ENCODE measurements at regions not wholly inside any gene's neighbourhood (a gene's known extent, or its start where the extent isn't known, plus 50 kb on each side); places are given as distances from the start of the nearest gene placed in this dataset.

GRCh38 chr6:156658966-156659821 is 118.0 kb upstream of the ARID1B start:
- Histone ChIP-seq H3K27me3 (ENCODE audit: control insufficient read depth in 3 of 3, insufficient read depth in 3 of 3, low read length in 2 of 3) (no peaks in the 10 kb centered on the region), H3K36me3 (ENCODE audit: control insufficient read depth in 4 of 4, insufficient read depth in 4 of 4, low read length in 4 of 4) (no peaks in the 10 kb centered on the region), H3K9ac (ENCODE audit: insufficient read depth in 1 of 2, low read length in 2 of 2) (peak overlapping the region in 1 of 2 donors; percentile 84), H3K9me3 (ENCODE audit: control insufficient read depth in 4 of 4, insufficient read depth in 3 of 4, low read length in 3 of 4) (peaks cover 0 to 4% (median 0%) of the 10 kb centered on the region in 4 donors), H3K4me3 (no peak overlapping the region), H3K4me1 (ENCODE audit: control insufficient read depth in 5 of 5, insufficient read depth in 5 of 5, low read length in 5 of 5) (peaks cover 3 to 28% (median 10%) of the 10 kb centered on the region in 5 donors), H3K27ac (ENCODE audit: low read depth in 1 of 2, low read length in 1 of 2) (no peak overlapping the region)
- WGBS, 2 donors: 80 to 89% methylated on average over 7 of the region's 7 CpGs
- ATAC-seq (ENCODE audit: insufficient read depth, low FRiP score) (no peak), DNase-seq (peak in 1 of 3 donors; percentile 36)
- TF ChIP-seq CTCF (IDR thresholded peaks at IDR 0.05; ENCODE audit: control extremely low read depth, extremely low read depth): no peak

GRCh38 chr6:156658186-156658965 is 118.8 kb upstream of the ARID1B start:
- Histone ChIP-seq H3K36me3 (ENCODE audit: control insufficient read depth in 4 of 4, insufficient read depth in 4 of 4, low read length in 4 of 4) (no peaks in the 10 kb centered on the region), H3K9me3 (ENCODE audit: control insufficient read depth in 4 of 4, insufficient read depth in 3 of 4, low read length in 3 of 4) (peaks cover 0 to 2% (median 0%) of the 10 kb centered on the region in 4 donors), H3K4me3 (no peak overlapping the region), H3K27me3 (ENCODE audit: control insufficient read depth in 3 of 3, insufficient read depth in 3 of 3, low read length in 2 of 3) (no peaks in the 10 kb centered on the region), H3K9ac (ENCODE audit: insufficient read depth in 1 of 2, low read length in 2 of 2) (peak overlapping the region in 1 of 2 donors; percentile 84), H3K27ac (ENCODE audit: low read depth in 1 of 2, low read length in 1 of 2) (no peak overlapping the region), H3K4me1 (ENCODE audit: control insufficient read depth in 5 of 5, insufficient read depth in 5 of 5, low read length in 5 of 5) (peaks cover 3 to 28% (median 10%) of the 10 kb centered on the region in 5 donors)
- no peak for TF ChIP-seq CTCF (IDR thresholded peaks at IDR 0.05; ENCODE audit: control extremely low read depth, extremely low read depth)
- DNase-seq (peak; percentile 93 to 99 (median 99)), ATAC-seq (ENCODE audit: insufficient read depth, low FRiP score) (no peak)
- WGBS, 2 donors: 54 to 70% methylated on average over 12 of the region's 12 CpGs

GRCh38 chr6:156657296-156657695 is 119.9 kb upstream of the ARID1B start:
- Histone ChIP-seq H3K4me3 (no peak overlapping the region), H3K9ac (ENCODE audit: insufficient read depth in 1 of 2, low read length in 2 of 2) (peak overlapping the region in 1 of 2 donors; percentile 14), H3K4me1 (ENCODE audit: control insufficient read depth in 5 of 5, insufficient read depth in 5 of 5, low read length in 5 of 5) (peaks cover 3 to 28% (median 10%) of the 10 kb centered on the region in 5 donors), H3K27ac (ENCODE audit: low read depth in 1 of 2, low read length in 1 of 2) (no peak overlapping the region), H3K36me3 (ENCODE audit: control insufficient read depth in 4 of 4, insufficient read depth in 4 of 4, low read length in 4 of 4) (no peaks in the 10 kb centered on the region), H3K27me3 (ENCODE audit: control insufficient read depth in 3 of 3, insufficient read depth in 3 of 3, low read length in 2 of 3) (no peaks in the 10 kb centered on the region), H3K9me3 (ENCODE audit: control insufficient read depth in 4 of 4, insufficient read depth in 3 of 4, low read length in 3 of 4) (peaks cover 0 to 2% (median 0%) of the 10 kb centered on the region in 4 donors)
- TF ChIP-seq CTCF (IDR thresholded peaks at IDR 0.05; ENCODE audit: control extremely low read depth, extremely low read depth): no peak
- 88 to 93% methylated on average over 5 of the region's 5 CpGs for WGBS, 2 donors
- ATAC-seq (ENCODE audit: insufficient read depth, low FRiP score) (no peak), DNase-seq (peak in 2 of 3 donors; percentile 46 to 58)
